Loucy (cell line): ENCODE measurements at regions not wholly inside any gene's neighbourhood (a gene's known extent, or its start where the extent isn't known, plus 50 kb on each side); places are given as distances from the start of the nearest gene placed in this dataset.

ENCODE experiments used
- EZH2phosphoT487 ChIP-seq: fragments of 200-600 bp; IDR thresholded peaks from 2 replicates; pipeline ENCODE4 v1.6.1; 2018; ENCODE audit warnings: antibody characterized with exemption, mild to moderate bottlenecking, moderate library complexity, borderline replicate concordance
- TF ChIP-seq, protein P1 (sequence below): fragments of 200-600 bp; sonication (generic); conservative IDR thresholded peaks from 2 replicates; pipeline ENCODE4 v1.5.1; 2014; ENCODE audit warnings: mild to moderate bottlenecking, antibody characterized with exemption, low read length

GRCh38 chr14:98160901-98161300 lies 1111.1 kb downstream of the BCL11B start:
- TF ChIP-seq, protein P1, sequence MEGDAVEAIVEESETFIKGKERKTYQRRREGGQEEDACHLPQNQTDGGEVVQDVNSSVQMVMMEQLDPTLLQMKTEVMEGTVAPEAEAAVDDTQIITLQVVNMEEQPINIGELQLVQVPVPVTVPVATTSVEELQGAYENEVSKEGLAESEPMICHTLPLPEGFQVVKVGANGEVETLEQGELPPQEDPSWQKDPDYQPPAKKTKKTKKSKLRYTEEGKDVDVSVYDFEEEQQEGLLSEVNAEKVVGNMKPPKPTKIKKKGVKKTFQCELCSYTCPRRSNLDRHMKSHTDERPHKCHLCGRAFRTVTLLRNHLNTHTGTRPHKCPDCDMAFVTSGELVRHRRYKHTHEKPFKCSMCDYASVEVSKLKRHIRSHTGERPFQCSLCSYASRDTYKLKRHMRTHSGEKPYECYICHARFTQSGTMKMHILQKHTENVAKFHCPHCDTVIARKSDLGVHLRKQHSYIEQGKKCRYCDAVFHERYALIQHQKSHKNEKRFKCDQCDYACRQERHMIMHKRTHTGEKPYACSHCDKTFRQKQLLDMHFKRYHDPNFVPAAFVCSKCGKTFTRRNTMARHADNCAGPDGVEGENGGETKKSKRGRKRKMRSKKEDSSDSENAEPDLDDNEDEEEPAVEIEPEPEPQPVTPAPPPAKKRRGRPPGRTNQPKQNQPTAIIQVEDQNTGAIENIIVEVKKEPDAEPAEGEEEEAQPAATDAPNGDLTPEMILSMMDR = no peak
- no peak for TF ChIP-seq EZH2phosphoT487
